SK-N-SH (cell line): ENCODE measurements at regions not wholly inside any gene's neighbourhood (a gene's known extent, or its start where the extent isn't known, plus 50 kb on each side); places are given as distances from the start of the nearest gene placed in this dataset.

Experiments
- CTCF ChIA-PET: fragments of 300-600, 350-600 bp; formaldehyde crosslinking; extraction: SDS; loops from one replicate; lab custom pipeline; 2021; lab: Yijun Ruan, JAX
- POLR2A ChIA-PET: fragments of 350-600 bp; sonication (Branson Sonifier 250); formaldehyde crosslinking; extraction: SDS; loops from one replicate; lab custom pipeline; 2020; ENCODE audit warnings: antibody characterized with exemption, inconsistent platforms; lab: Yijun Ruan, JAX
- DNase-seq: peaks from one replicate; pipeline ENCODE4 v3.0.0; 2012
- H2AFZ ChIP-seq: fragments of 200-600 bp; sonication (generic); 2 replicates; pipeline ENCODE4 v1.8.1; 2016; ENCODE audit warnings: antibody characterized with exemption, mild to moderate bottlenecking, low read depth
- H3F3A ChIP-seq: fragments of 200-600 bp; sonication (generic); replicated peaks from 2 replicates; pipeline ENCODE3; 2016; ENCODE audit warnings: antibody characterized with exemption, mild to moderate bottlenecking; ENCODE audit not compliant: insufficient read depth
- H3K27ac ChIP-seq, 2 experiments: fragments of 200-500 bp in 1 of 2; fragments of 200-600 bp in 1 of 2; sonication (Bioruptor generic) in 1 of 2; sonication (generic), shearing (Covaris generic) in 1 of 2; 2 replicates each; pipeline versions ENCODE4 v1.5.1 to v1.6.1; 2014 to 2016; ENCODE audit warnings: low read depth in 2 of 2, inconsistent platforms in 1 of 2, low read length in 1 of 2, mild to moderate bottlenecking in 1 of 2, mixed read lengths in 1 of 2
- H3K27me3 ChIP-seq: fragments of 200-600 bp; sonication (generic), shearing (Covaris generic); 2 replicates; pipeline ENCODE4 v1.6.1; 2016; ENCODE audit warnings: mixed run types; ENCODE audit not compliant: insufficient read depth
- H3K36me3 ChIP-seq, 2 experiments: fragments of 200-500 bp in 1 of 2; fragments of 200-600 bp in 1 of 2; sonication (Bioruptor generic) in 1 of 2; sonication (generic) in 1 of 2; replicated peaks in 1 of 2; 2 replicates each; pipeline versions ENCODE3 to v1.5.1; 2014 to 2016; ENCODE audit warnings: low read length in 1 of 2, mild to moderate bottlenecking in 1 of 2; ENCODE audit not compliant: insufficient read depth in 2 of 2, control insufficient read depth in 1 of 2
- H3K4me1 ChIP-seq, 2 experiments: fragments of 200-500 bp in 1 of 2; fragments of 200-600 bp in 1 of 2; sonication (Bioruptor generic) in 1 of 2; sonication (generic), shearing (Covaris generic) in 1 of 2; 2 replicates each; pipeline versions ENCODE4 v1.5.1 to v1.6.1; 2014 to 2016; ENCODE audit warnings: low read depth in 1 of 2, low read length in 1 of 2, mixed run types in 1 of 2; ENCODE audit not compliant: insufficient read depth in 2 of 2, control insufficient read depth in 1 of 2
- H3K4me2 ChIP-seq: fragments of 200-600 bp; sonication (generic), shearing (Covaris generic); 2 replicates; pipeline ENCODE4 v1.6.1; 2017; ENCODE audit warnings: mixed run types
- H3K4me3 ChIP-seq, 2 experiments: fragments of 200-500 bp in 1 of 2; fragments of 200-600 bp in 1 of 2; sonication (Bioruptor generic) in 1 of 2; sonication (generic), shearing (Covaris generic) in 1 of 2; 2 replicates each; pipeline versions ENCODE4 v1.5.1 to v1.8.1; 2014 to 2016; ENCODE audit warnings: low read depth in 2 of 2, inconsistent platforms in 1 of 2, low read length in 1 of 2, mild to moderate bottlenecking in 1 of 2, mixed read lengths in 1 of 2, moderate library complexity in 1 of 2
- H3K79me2 ChIP-seq: fragments of 200-600 bp; sonication (generic); 2 replicates; pipeline ENCODE4 v1.8.1; 2017; ENCODE audit warnings: mild to moderate bottlenecking; ENCODE audit not compliant: insufficient read depth
- H3K9ac ChIP-seq: fragments of 200-600 bp; sonication (generic); 2 replicates; pipeline ENCODE4 v1.6.1; 2017; ENCODE audit warnings: mixed run types
- H3K9me2 ChIP-seq: fragments of 200-600 bp; sonication (generic); 2 replicates; pipeline ENCODE4 v1.6.1; 2017; ENCODE audit warnings: mixed run types
- H3K9me3 ChIP-seq: fragments of 200-600 bp; sonication (generic); 2 replicates; pipeline ENCODE4 v1.6.1; 2017; ENCODE audit warnings: mixed run types, mild to moderate bottlenecking, moderate library complexity
- H4K20me1 ChIP-seq: fragments of 200-600 bp; sonication (generic); 2 replicates; pipeline ENCODE4 v1.6.1; 2017; ENCODE audit warnings: mild to moderate bottlenecking, mixed run types; ENCODE audit not compliant: insufficient read depth
- CHD2 ChIP-seq: fragments of 150-350 bp; IDR thresholded peaks from 2 replicates; pipeline ENCODE4 v1.6.1; 2018; ENCODE audit warnings: low read length; ENCODE audit not compliant: partially characterized antibody
- ELF1 ChIP-seq: IDR thresholded peaks from 2 replicates; pipeline ENCODE4 v1.4.0; 2012
- FOSL2 ChIP-seq: IDR thresholded peaks from 2 replicates; pipeline ENCODE4 v1.4.0; 2012; ENCODE audit warnings: low read depth, mild to moderate bottlenecking, moderate library complexity, borderline replicate concordance
- FOXJ3 ChIP-seq: sonication (generic); formaldehyde crosslinking; IDR thresholded peaks from 2 replicates; pipeline ENCODE4 v1.5.1; 2020; ENCODE audit warnings: mild to moderate bottlenecking, missing genetic modification reagents
- IRF3 ChIP-seq: fragments of 150-350 bp; IDR thresholded peaks from 2 replicates; pipeline ENCODE4 v1.6.1; 2016; ENCODE audit warnings: mild to moderate bottlenecking, low read depth, low read length
- JUND ChIP-seq: IDR thresholded peaks from 2 replicates; pipeline ENCODE4 v1.4.0; 2012
- MXI1 ChIP-seq: IDR thresholded peaks from 2 replicates; pipeline ENCODE4 v1.6.1; 2012; ENCODE audit warnings: mild to moderate bottlenecking, low read depth, low read length, improper control_type of control experiment
- REST ChIP-seq: IDR thresholded peaks from 2 replicates; pipeline ENCODE4 v1.6.1; 2012; ENCODE audit warnings: mild to moderate bottlenecking, low read depth, low read length, moderate library complexity
- RXRA ChIP-seq: IDR thresholded peaks from 2 replicates; pipeline ENCODE4 v1.4.0; 2012; ENCODE audit warnings: low read depth, mild to moderate bottlenecking, borderline replicate concordance
- SIN3A ChIP-seq: IDR thresholded peaks from 2 replicates; pipeline ENCODE4 v1.6.1; 2012; ENCODE audit warnings: low read depth, mild to moderate bottlenecking, low read length, moderate library complexity, borderline replicate concordance
- SMC3 ChIP-seq: IDR thresholded peaks from 2 replicates; pipeline ENCODE4 v1.6.1; 2012; ENCODE audit warnings: low read depth, low read length, improper control_type of control experiment
- TCF12 ChIP-seq: IDR thresholded peaks from 2 replicates; pipeline ENCODE4 v1.4.0; 2012
- WGBS: methylation state at CpG from one replicate; pipeline ENCODE4 v1.1.6; 2017; ENCODE audit warnings: low lambda C conversion rate; 5-methylcytosine and 5-hydroxymethylcytosine counted together

GRCh38 chr7:142381727-142382390 is 124.0 kb upstream of the PRSS58 start (continued):
- TF ChIP-seq CHD2 (no peak), JUND (no peak), SMC3 (no peak), FOSL2 (no peak)

GRCh38 chr7:142380069-142380468 is 122.2 kb upstream of the PRSS58 start:
- ChIA-PET POLR2A (no interaction called here), CTCF (interaction anchor here (1.4 kb wide), 1 partner anchor 21 kb away, joined by 3 read pairs; no protein-coding TSS in a partner anchor)
- no peak for DNase-seq
- peaks cover 0 to 2% of the 10 kb centered on the region in 2 experiments; a peak in 1 of 4 replicates for H3K4me1 ChIP-seq
- WGBS, result 37% methylated on average over 3 of the region's 3 CpGs
- no peak overlapping the region for H2AFZ ChIP-seq
- no peaks in the 10 kb centered on the region for H3K9me2 ChIP-seq
- H3K4me2 ChIP-seq, result no peak overlapping the region
- no peak overlapping the region for H3K27ac ChIP-seq
- no peaks in the 10 kb centered on the region for H3F3A ChIP-seq
- no peaks in the 10 kb centered on the region; the same call in 1 of the 2 replicates for H3K27me3 ChIP-seq
- H3K9me3 ChIP-seq, result no peaks in the 10 kb centered on the region
- TF ChIP-seq IRF3, result no peak
- no peak for TF ChIP-seq MXI1
- TF ChIP-seq FOXJ3 (CRISPR knock-in tag), result no peak
- TF ChIP-seq RXRA, result no peak
- TF ChIP-seq SIN3A, result no peak
- TF ChIP-seq JUND, result no peak
- no peak for TF ChIP-seq FOSL2
- no peaks in the 10 kb centered on the region for H3K79me2 ChIP-seq
- H3K4me3 ChIP-seq, result no peak overlapping the region
- H3K36me3 ChIP-seq, result no peaks in the 10 kb centered on the region
- H4K20me1 ChIP-seq, result no peaks in the 10 kb centered on the region
- no peak overlapping the region for H3K9ac ChIP-seq

- ChIA-PET POLR2A (no interaction called here), CTCF (interaction anchor here (0.8 to 1.5 kb wide), 4 partner anchors 20 to 405 kb away, joined by 3 read pairs; no protein-coding TSS in a partner anchor)
- H3K9ac ChIP-seq, result no peak overlapping the region
- H3K9me3 ChIP-seq, result no peaks in the 10 kb centered on the region
- H4K20me1 ChIP-seq, result no peaks in the 10 kb centered on the region
- no peak overlapping the region for H3K27ac ChIP-seq
- H3K9me2 ChIP-seq, result no peaks in the 10 kb centered on the region
- H2AFZ ChIP-seq, result no peak overlapping the region
- H3K4me2 ChIP-seq, result no peak overlapping the region
- no peaks in the 10 kb centered on the region for H3K79me2 ChIP-seq
- WGBS, result 55% methylated on average over 6 of the region's 6 CpGs
- peaks cover 0 to 2% of the 10 kb centered on the region in 2 experiments; a peak in 1 of 4 replicates for H3K4me1 ChIP-seq
- no peak for DNase-seq
- no peaks in the 10 kb centered on the region for H3F3A ChIP-seq
- no peak overlapping the region for H3K4me3 ChIP-seq
- TF ChIP-seq TCF12, result no peak
- no peak for TF ChIP-seq REST
- no peak for TF ChIP-seq ELF1
- TF ChIP-seq MXI1, result no peak
- H3K27me3 ChIP-seq, result no peaks in the 10 kb centered on the region; the same call in 1 of the 2 replicates
- no peaks in the 10 kb centered on the region for H3K36me3 ChIP-seq
These were observed 121.5 kb upstream of the PRSS58 start for GRCh38 chr7:142379201-142379885.
